ENCODE measurements at regions not wholly inside any gene's neighbourhood (a gene's known extent, or its start where the extent isn't known, plus 50 kb on each side); places are given as distances from the start of the nearest gene placed in this dataset.

DNA sequence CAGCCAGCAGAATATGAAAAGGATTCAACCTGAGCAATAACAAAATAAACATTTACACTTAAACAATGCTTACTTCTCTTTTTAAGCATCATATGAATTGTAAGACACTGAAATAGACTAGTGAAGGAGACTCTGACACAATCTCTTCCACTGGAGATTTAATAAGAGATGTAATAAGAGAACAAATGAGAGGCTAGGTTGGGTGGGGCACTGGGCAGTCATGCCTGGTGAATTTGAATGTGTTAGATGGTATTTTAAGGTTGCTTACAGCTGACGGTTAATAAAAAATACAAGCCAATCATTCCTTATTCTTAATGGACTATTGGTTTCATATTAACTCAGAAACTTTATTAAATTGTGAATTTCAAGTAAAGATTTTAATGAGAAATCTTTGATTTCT lies 105.9 kb upstream of the TARS1 start:
- Histone ChIP-seq H3K9me3 (no peaks in the 10 kb centered on the region), H3K36me3 (no peaks in the 10 kb centered on the region), H3K27ac (no peak overlapping the region), H3K4me3 (no peak overlapping the region), H3K4me1 (peaks cover 0 to 7% (median 0%) of the 10 kb centered on the region in 4 donors), H3K27me3 (no peaks in the 10 kb centered on the region)
- intact Hi-C loops (cut with DNase I; ENCODE audit: low total_unique reads): no loop called here
- WGBS, 5 donors: 81 to 94% (median 91%) methylated on average over 1 of the region's 1 CpG
- no peak for DNase-seq
- TF ChIP-seq EP300 (IDR thresholded peaks at IDR 0.05): no peak
- no peak for TF ChIP-seq POLR2A (IDR thresholded peaks at IDR 0.05)
- TF ChIP-seq, protein P1, sequence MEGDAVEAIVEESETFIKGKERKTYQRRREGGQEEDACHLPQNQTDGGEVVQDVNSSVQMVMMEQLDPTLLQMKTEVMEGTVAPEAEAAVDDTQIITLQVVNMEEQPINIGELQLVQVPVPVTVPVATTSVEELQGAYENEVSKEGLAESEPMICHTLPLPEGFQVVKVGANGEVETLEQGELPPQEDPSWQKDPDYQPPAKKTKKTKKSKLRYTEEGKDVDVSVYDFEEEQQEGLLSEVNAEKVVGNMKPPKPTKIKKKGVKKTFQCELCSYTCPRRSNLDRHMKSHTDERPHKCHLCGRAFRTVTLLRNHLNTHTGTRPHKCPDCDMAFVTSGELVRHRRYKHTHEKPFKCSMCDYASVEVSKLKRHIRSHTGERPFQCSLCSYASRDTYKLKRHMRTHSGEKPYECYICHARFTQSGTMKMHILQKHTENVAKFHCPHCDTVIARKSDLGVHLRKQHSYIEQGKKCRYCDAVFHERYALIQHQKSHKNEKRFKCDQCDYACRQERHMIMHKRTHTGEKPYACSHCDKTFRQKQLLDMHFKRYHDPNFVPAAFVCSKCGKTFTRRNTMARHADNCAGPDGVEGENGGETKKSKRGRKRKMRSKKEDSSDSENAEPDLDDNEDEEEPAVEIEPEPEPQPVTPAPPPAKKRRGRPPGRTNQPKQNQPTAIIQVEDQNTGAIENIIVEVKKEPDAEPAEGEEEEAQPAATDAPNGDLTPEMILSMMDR (IDR thresholded peaks at IDR 0.05): no peak
- no peak for TF ChIP-seq POLR2AphosphoS5 (IDR thresholded peaks at IDR 0.05)

DNA sequence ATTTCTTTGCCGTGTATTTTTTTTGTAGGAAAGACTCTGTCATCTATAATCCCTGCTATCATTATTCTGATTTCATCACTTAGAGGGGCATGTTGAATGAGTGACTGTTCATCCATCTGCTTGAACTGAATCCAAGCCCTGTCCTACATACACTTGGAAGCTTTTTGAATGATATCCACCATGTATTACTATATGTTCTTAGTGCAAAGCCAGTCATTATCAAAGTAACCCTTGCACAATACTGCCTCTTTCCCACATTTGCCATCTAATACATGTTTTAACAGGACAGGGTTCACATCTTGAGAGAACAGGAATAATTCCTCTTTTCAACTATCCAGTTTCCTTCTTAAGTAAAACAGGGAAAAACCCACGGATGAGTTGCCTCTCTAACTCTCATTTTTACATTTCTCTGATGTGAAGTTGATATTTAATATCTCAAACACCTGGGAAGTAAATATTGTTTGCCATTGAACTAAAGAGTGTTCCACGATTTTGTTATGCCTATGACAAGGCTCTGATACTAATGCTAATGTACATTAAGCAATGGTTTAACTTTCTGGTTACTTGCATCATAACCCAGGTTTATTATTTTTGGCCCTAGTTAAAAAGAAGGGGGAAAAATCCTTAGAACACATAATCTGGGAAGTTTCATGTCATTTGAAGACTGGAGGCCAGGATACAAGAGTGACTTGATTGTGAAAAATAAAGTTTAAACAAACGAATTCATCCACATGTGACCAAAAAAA lies 103.7 kb upstream of the TARS1 start:
- 50 to 60% (median 55%) methylated on average over 4 of the region's 4 CpGs for WGBS, 5 donors
- TF ChIP-seq EP300 (IDR thresholded peaks at IDR 0.05) (no peak), POLR2A (IDR thresholded peaks at IDR 0.05) (no peak), POLR2AphosphoS5 (IDR thresholded peaks at IDR 0.05) (no peak)
- TF ChIP-seq, protein P1 (IDR thresholded peaks at IDR 0.05): no peak
- Histone ChIP-seq H3K27ac (no peak overlapping the region), H3K36me3 (no peaks in the 10 kb centered on the region), H3K9me3 (no peaks in the 10 kb centered on the region), H3K4me1 (no peaks in the 10 kb centered on the region), H3K27me3 (no peaks in the 10 kb centered on the region), H3K4me3 (no peak overlapping the region)
- intact Hi-C loops (cut with DNase I; ENCODE audit: low total_unique reads): no loop called here
- DNase-seq: no peak

DNA sequence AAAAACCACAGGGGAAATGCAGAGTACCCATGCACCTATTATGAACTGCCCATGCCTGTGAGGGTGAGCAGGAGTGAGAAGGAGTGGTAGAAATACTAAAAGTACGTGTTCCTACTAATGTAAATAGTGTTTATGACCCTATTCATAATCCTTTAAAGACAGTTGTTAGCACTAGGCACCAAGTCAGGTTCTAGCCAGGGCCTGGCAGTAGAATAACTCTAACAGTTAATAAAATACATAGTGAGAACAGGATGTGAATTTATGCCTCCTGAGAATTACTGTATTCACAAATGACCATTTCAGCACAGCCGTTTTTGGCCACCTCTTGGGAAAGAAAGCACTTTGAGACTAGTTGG lies 103.2 kb upstream of the TARS1 start:
- Histone ChIP-seq H3K4me3 (no peak overlapping the region), H3K27ac (no peak overlapping the region), H3K36me3 (no peaks in the 10 kb centered on the region), H3K27me3 (no peaks in the 10 kb centered on the region), H3K4me1 (no peaks in the 10 kb centered on the region), H3K9me3 (no peaks in the 10 kb centered on the region)
- intact Hi-C loops (cut with DNase I; ENCODE audit: low total_unique reads): no loop called here
- TF ChIP-seq, protein P1 (IDR thresholded peaks at IDR 0.05): no peak
- TF ChIP-seq POLR2AphosphoS5 (IDR thresholded peaks at IDR 0.05): no peak
- TF ChIP-seq EP300 (IDR thresholded peaks at IDR 0.05): no peak
- no peak for TF ChIP-seq POLR2A (IDR thresholded peaks at IDR 0.05)
- no peak for DNase-seq
- WGBS, 5 donors: 42 to 58% (median 51%) methylated on average over 2 of the region's 2 CpGs

DNA sequence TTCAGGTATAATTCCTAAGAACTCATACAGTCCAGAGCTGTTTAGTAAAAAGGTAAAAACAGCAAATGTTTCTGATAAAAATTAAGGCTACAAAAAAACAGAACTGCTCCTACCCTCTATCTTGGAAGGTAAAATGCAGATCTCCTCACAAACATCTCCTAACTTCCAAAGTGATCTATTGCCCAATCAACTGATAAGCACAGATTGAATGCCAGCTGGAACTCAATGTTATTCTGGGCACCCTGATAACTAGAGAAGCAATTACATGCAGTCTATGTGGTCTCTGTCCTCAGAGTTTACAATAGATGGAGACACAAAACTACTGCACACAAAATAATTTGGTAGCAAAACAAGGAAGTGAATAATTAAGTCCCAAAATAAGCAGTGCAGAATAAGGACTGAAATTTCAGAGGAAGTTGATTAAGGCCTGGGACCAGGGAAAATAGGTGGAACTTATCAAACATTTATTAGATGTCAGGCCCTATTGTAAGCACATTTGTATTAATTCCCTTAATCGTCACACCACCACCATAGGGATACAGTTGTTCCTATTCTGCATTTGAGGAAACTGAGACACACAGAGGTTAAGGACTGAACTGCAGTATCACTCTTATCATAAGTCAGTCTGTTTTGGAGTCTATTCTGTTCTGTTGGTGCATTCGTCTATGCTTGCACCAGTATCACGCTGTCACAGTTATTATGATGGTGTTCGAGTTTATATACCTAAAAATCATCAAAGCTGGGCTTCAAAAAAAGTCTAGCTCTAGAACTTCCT lies 102.2 kb upstream of the TARS1 start:
- H3K36me3 ChIP-seq: no peaks in the 10 kb centered on the region
- no peak overlapping the region for H3K27ac ChIP-seq
- H3K9me3 ChIP-seq: no peaks in the 10 kb centered on the region
- TF ChIP-seq POLR2A (IDR thresholded peaks at IDR 0.05): no peak
- TF ChIP-seq POLR2AphosphoS5 (IDR thresholded peaks at IDR 0.05): no peak
- TF ChIP-seq, protein P1 (IDR thresholded peaks at IDR 0.05): no peak
- no peak for TF ChIP-seq EP300 (IDR thresholded peaks at IDR 0.05)
- no peak for DNase-seq
- H3K4me1 ChIP-seq: no peaks in the 10 kb centered on the region
- H3K4me3 ChIP-seq: no peak overlapping the region
- no peaks in the 10 kb centered on the region for H3K27me3 ChIP-seq
- WGBS, 5 donors: 81 to 88% (median 86%) methylated on average over 4 of the region's 4 CpGs
- intact Hi-C loops (cut with DNase I; ENCODE audit: low total_unique reads): no loop called here

Measured in stomach (tissue), 8 donors.